IPS DF 4.7 (cell line): ENCODE measurements at regions not wholly inside any gene's neighbourhood (a gene's known extent, or its start where the extent isn't known, plus 50 kb on each side); places are given as distances from the start of the nearest gene placed in this dataset.
"Not testable (repeated sequence)": the region's sequence is repeated elsewhere in the genome, so short reads cannot be mapped to it uniquely, and the experiment has no call there.

Source experiments
- DNase-seq: peaks from one replicate; pipeline ENCODE4 v3.0.0-alpha.2; 2013; ENCODE audit warnings: low spot score; ENCODE audit errors: extremely low read depth

DNA sequence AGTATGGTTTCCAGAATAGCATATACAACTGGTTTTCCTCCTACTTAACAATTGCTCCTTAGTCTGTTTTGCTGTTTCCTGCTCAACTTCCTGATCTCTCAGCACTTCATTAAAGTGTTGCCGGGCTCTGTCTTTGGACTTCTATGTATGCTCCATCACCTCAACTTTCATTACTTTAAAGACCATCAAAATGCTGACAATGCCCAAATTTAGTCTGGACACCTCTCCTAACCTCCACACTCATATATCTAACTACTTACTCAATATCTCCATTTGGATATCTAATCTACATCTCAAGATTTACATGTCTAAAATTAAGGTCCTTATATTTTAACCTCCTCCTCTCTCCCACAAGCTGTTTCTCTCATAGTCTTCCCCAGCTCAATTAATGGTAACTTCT is 54.4 kb upstream of the LGR5 start:
- no peak for DNase-seq

DNA sequence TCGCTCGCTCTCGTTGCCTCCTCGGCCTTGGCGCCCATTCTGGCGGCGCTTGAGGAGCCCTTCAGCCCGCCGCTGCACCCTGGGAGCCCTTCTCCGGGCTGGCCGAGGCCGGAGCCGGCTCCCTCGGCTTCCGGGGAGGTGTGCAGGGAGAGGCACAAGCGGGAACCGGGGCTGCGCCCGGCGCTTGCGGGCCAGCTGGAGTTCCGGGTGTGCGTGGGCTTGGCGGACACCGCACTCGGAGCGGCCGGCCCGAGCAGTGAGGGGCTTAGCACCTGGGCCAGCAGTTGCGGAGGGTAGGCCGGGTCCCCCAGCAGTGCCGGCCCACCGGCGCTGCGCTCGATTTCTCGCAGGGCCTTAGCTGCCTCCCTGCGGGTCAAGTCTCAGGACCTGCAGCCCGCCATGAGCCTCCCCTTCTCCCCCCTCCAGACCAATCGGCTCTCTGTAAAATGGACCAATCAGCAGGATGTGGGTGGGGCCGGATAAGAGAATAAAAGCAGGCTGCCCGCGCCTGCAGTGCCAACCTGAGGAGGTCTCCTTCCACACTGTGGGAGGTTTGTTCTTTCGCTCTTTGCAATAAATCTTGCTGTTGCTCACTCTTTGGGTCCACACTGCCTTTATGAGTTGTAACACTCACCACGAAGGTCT is 62.8 kb upstream of the LGR5 start:
- not testable (repeated sequence) for DNase-seq

DNA sequence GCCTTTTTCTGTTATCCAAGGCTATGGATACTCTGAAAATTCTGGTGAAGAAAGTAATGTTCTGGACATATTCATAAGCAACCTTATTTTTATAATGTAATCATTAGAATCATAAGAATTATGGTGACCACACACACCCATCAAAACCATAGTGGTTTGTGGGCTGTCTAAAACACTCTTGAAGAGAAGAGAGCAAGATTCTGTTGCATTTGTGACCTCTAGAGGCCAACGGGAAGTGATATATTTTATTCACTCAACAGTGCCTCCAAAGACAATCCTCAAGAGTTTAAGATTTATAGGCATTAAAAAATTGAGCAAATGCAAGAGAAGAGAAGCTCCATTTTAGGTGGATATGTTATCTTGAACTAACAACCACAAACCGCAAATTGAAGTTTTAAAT is 68.5 kb upstream of the LGR5 start:
- DNase-seq: no peak

DNA sequence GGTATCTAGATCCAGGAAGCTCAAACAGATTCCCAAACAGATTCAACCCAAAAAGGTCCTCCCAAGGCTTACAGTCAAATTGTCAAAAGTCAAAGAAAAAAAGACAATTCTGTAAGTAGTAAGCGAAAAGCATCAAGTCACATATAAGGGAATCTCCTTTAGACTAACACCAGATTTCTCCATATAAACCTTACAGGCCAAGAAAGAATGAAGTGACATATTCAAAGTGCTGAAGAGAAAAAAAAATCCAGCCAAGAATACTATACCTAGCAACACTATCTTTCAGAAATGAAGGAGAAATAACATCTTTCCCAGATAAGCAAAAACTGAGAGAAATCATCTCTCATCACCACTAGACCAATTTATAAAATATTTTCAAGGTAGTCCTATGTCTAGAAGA is 79.6 kb upstream of the LGR5 start:
- DNase-seq: no peak

DNA sequence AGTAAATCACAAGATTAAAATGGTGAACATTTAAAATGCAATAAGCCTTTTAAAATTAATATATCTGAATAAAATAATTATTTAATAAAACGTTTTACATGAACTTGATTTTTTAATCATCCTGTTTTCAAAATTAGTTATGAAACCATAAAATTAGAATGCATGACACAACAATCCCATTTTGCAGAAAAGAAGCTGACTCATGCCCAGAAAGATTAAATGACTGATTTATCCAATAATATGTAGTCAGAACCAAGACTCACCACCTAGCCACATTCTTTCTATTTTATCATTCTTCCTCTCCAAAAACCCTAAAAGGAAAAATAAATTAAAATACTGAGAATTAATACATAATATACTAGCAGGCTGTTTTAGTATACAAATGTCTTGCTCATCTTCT is 83.0 kb upstream of the LGR5 start:
- DNase-seq: no peak

DNA sequence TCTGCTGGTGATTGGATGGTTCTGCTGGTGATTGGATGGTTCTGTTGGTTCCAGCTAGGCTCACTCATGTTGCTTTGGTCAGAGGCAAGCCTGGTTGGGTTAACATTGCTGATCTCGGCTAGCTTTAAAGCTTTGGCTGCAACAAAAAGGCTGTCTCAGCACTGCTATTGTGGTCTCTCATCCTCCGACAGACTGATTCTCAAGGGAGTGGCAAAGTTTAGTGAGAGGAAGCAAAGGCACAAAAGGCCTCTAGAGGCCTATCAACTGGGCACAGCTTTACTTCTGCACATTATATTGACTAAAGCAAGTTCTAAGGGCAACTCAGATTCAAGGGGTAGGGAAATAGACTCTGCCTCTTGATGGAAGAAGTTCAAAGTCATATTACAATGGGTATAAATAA is 84.7 kb upstream of the LGR5 start:
- DNase-seq: no peak

DNA sequence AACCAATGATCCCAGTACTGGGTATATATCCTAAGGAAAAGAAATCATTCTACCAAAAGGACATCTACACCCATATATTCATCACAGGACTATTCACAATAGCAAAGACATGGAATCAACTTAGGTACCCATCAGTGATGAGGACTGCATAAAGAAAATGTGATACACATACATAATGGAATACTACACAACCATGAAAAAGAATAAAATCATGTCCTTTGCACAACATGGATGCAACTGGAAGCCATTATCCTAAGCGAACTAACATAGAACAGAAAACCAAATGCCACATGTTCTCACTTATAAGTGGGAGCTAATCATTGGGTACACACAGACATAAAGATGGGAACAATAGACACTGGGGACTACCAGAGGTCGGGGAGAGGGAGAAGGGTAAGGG is 86.0 kb upstream of the LGR5 start:
- no peak for DNase-seq

DNA sequence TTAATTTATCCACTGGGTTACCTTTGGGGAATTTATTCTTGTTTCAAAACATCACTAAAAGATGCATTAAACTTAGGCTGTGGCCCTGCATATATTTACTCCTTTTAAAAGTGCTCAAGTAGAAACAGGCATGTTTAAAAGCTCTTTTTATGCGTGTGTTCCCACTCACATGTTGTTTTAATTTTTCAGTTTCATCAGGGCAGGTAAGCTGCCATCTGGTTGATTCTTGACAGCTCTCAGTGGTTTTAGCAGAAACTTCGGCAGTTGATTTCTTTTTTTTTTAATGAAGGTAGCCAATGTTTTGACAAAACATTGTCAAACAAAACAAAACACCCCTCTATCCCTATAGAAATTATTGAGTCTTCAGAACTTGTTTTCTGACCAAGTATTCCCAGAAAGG is 89.6 kb upstream of the LGR5 start:
- DNase-seq: no peak

DNA sequence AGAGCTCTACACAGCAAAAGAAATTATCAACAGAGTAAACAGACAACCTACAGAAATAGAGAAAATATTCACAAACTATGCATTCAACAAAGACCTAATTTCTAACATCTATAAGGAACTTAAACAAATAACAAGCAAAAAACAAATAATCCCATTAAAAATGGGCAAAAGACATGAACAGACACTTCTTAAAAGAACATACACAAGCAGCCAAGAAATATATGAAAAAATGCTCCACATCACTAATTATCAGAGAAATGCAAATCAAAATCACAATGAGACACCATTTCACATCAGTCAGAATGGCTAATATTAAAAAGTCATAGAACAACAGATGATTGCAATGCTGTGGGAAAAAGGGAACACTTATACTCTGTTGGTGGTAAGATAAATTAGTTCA is 100.7 kb upstream of the LGR5 start:
- DNase-seq: no peak

DNA sequence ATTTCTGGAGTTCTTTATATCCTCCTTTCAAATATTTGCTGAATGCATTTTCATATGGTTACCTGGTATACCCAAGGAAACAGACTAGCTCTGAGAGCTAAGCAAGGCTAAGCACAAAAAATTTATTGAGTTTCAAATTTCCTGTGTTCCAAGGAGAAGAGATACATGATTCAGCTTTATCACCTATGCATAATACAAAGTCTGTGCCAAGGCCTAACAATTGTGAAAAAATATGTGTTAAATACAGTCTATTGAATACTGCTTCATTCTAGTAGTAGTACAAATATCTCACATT is 103.7 kb upstream of the LGR5 start:
- no peak for DNase-seq

DNA sequence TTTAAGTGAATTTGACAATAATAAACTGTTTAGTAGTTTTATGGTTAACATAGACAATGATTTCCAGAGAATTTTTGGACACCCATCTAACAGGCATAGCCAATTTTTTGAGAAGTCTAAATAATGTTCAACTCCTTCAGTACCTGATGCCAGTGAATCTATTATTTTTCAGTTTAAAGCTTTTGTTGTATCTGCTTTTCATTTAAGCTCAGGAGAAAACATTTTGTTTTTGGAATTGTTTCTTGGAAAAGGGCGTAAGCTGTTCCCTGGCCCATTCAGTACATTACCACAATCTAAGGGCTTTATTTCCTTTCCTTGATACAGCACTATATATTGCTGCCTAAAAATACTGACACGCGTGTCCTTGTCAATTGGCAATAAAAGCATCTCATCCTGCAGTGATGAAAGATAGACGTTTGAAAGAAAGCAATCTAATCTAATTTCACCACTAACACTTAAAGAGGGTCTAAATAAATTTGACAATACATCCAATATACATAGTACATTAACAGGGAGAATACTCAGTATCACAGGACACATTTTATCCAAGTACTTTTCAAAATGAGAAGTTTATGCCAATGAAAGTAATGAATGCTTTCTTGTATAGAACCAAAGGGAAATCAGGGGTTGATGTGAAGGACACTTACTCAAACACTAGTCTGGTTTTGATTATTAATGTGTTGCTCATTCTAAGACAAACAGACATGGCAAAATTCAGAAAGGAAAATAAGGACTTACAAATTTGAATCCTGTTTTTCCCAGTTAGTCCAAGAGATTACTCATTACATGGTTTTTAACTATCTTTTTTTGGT is 104.2 kb upstream of the LGR5 start:
- DNase-seq: no peak

DNA sequence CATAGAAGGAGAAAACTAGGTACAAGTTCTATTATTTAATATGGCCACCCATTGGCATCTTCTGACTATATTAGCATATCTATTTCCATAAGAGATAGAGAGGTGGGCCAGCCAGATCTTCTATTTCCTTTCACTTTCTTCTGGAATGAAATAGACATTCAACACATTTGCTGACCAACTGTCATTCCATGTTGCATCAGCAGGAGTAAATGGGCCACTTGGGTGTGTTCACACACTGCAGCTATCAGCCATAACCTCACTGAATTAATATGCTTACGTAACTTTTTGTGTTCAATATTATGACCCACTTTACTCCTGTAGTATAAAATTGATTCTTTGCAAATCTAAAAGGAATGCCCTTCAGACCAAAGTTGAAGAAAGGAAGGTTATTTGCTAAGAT is 106.2 kb upstream of the LGR5 start:
- no peak for DNase-seq

DNA sequence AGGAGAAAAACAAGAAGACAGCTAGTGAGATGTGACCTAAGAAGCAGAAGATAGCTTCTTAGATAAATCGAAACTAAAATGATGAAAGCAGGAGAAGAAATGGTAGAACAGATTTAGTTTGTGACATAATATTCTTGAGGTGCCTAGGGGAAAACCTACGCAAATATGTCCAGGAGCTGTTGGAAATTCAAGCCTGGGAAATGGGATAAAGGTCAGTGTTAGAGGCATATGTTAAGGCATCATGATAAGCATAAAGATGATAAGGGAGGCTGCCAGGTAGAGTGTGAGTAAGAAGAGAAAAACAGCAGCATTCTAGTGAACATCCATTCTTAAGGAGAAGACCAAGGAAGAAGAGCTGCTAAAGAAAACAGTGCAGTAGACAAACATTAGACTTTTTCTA is 109.6 kb upstream of the LGR5 start:
- no peak for DNase-seq

DNA sequence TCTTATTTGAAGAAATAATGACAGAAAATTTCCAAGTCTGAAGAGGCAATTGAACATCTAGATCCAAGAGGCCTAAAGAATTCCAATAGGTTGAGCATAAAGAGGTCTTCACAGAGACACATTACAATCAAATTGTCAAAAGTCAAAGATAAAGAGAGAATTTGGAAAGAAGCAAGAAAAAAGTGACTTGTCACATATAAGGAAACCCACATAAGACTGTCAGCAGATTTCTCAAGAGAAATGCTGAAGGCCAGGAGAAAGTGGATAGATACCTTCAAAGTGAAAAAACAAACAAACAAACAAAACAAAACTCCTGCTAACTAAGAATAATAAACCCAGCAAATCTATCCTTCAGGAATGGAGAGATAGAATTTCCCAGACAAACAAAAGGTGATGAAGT is 118.1 kb upstream of the LGR5 start:
- DNase-seq: no peak

DNA sequence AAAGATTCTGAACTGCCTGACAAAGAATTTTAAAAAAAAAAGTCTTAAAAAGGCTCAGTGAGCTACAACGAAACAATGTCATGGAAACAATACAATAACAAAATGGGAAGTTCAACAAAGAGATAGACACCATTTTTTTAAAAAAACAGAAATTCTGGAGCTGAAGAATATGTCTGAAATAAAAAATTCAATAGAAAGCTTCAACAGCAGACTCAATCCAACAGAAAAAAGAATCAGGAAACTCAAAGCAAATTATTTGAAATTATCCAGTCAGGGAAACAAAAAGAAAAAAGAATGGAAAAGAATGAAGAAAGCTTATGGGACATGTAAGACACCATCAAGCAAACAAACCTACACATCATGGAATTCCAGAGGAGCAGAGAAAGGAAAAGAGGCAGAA is 118.5 kb upstream of the LGR5 start:
- no peak for DNase-seq

DNA sequence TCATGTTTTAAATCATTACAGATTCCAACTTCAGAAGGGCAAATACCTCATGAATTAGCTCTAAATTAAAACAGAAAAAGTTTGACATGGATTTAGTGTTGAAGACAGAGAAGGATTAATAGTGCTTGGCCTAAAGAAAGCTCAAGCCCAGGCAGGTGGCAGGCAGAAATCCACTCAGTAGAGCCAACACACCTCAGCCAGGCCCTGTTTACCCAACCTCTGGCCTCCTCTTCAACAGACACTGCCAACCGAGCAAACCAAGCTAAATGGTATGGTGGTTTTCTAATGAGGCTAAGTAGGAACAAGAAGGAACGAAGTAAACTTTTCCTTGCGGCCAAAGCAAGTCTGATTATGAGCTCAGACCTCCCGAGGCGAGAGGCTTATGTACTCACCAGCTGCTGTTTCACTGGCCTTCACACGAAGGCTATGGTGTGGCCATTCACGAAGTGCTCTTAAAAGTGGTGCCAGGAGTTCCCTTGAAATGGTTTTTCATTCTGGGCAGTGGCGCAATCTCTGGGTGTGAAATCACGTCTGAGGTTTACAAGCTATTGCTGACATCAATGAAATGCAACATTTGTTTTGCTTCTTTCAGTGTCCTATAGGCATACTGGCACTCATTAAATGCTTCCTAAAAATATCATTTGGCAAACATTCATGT is 124.1 kb upstream of the LGR5 start:
- DNase-seq: no peak

DNA sequence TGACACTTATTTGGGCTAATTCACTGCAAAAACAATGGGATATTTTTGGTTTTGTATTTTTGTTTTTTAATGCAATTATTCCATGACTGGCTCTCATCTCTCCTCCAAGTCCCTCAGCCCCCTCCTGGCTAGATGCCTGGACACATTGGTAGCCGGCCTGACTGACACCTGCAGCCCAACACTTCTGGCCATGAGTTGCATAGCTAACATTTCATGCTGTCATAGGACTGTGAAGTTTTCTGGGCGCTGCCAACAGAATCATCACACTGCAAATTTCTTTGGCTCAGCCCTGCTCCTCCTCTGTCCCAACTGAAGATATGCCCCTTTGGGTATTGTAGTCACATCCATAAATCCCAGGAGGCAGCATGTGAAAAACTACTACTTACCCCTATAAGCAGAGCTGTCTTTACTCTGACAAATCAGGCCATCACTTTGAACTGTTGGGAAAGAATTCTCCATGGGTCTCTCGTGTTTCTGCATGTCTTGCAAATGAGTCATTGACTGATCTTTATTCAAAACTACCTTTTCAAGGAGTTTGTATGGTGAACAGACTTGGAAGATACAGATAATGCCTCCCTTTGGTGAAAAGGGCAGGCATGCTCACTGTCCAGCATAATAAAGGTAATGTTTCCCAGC is 126.7 kb upstream of the LGR5 start:
- no peak for DNase-seq

DNA sequence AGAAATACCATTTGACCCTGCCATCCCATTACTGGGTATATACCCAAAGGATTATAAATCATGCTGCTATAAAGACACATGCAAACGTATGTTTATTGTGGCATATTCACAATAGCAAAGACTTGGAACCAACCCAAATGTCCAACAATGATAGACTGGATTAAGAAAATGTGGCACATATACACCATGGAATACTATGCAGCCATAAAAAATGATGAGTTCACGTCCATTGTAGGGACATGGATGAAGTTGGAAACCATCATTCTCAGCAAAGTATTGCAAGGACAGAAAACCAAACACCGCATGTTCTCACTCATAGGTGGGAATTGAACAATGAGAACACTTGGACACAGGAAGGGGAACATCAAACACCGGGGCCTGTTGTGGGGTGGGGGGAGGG is 128.0 kb upstream of the LGR5 start:
- DNase-seq: not testable (repeated sequence)

DNA sequence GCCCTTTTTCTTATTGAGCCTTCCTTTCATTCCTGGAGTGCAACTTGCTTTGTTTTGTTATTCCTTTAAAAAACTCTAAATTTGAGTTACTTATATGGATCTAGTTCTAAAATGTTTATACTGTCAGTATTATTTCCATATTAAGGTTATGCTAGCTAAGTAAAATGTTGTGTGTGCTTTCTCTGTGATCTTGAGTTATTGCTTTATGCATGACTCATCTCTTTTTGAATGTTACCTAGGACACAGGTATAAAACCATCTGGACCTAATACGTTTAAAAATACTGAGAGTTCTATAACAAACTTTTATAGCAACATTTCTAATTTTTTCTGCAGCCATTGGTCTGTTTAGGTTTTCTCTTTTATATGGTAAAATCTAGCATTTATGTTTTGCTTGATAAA is 132.8 kb upstream of the LGR5 start:
- no peak for DNase-seq

DNA sequence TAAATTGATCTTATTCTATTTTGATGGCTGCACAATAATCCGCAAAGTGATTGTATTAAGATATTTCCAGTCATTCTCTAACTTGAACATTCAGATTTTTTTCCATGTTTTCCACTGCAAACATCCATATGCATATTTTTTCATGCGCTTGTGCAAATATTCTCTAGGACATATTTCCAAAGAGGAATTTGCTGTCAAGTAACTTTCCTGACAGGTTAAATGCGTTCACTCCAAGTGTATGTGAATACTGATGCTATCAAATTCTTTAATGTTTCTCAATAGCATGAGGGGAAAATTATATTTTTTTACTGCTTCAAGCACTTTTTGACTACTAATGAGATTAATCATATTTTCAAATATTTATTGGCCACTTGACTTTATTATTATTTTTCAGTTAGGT is 135.3 kb upstream of the LGR5 start:
- no peak for DNase-seq

DNA sequence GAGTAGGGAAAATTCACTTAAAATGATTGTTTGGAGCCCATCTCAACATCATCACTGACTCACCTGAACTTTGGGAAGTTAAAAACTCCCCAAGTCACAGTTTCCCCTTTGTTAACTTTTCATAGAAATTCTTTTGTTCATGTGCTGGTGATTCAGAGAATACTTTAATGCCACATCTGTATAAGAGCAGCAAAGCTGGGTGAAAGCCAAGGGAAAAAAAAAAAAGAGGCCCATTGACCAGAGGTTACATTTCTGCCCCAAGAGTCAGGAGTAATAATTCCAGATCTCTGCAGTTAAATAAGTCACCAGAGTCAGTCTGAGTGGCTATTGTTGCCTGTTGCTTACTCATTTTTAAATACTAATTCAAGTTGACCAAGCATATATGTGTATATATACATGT is 136.4 kb upstream of the LGR5 start:
- no peak for DNase-seq
